TTC549 (cell line): ENCODE measurements at regions not wholly inside any gene's neighbourhood (a gene's known extent, or its start where the extent isn't known, plus 50 kb on each side); places are given as distances from the start of the nearest gene placed in this dataset.

Experiments
- FAIRE-seq: peaks from 2 replicates; lab custom pipeline; 2012; peaks lifted over from hg19 to GRCh38; lab: Jason Lieb, UNC

DNA sequence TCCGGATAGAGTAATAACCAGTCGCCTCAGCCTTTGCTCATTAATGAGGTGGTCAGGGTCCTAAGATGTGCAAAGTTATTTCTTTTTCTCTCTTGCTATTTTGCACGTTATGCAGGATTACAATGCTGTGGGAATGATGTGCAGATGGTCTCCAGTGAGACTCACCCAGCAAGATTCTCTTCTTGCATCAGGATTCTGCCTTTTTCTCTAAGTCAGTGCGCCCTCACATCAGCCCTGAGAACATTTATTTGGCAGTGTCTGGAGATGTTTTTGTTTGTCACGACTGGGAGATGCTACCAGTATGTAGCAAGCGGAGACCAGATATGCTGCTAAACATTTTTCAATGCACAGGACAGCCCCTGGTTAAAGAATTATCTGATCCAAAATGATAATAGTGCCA is 280.3 kb upstream of the WWC1 start:
- no peak for FAIRE-seq

- no peak for FAIRE-seq
Measured at GRCh38 chr5:168012006-168012405, 279.4 kb upstream of the WWC1 start.

DNA sequence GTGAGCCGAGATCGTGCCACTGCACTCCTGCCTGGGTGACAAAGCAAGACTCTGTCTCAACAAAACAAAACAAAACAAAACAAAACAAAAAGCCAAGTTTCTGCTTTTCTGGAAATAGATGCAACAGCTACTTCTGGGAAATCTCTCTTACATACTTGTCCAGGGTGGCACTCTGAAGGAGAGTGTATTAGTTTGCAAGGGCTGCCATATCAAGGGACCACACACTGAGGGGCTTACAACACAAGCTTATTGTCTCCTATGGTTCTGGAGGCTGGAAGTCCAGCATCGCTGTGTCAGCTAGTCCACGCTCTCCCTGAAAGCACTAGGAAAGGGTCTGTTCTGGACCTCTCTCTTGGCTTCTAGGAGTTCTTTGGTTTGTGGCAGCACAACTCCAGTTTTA is 277.9 kb upstream of the WWC1 start:
- no peak for FAIRE-seq

DNA sequence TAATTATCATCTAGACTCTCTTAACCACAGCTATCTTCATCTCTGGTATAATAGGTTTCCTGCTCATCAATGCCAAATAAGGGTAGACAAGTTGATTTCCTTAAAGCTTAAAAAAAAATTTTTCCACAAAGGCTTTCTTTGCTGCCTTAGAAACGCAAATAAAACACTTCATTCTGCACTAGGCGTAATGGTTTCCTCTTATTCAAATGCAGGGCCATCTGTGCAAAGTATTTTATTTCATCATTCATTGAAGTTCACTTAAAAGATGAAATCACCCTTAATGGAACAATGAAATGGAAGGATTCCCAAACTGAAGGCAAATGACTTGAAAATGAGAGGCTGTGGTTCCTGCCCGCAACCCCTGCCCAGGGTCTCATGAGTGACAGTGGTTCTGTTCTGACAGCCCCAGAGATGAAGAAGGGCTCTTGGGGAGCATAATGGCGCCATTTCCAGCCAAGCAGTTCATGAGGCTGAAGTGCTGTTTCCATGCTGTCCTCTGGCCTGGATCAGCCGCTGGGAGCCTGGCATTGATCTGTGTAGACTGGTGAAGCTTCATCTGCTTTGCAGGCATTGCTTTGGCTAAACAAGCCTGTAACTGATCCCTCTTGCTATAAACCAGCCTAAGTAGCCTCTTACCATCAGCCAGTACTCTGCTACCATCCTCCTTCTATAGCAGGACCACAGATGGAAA is 276.9 kb upstream of the WWC1 start:
- no peak for FAIRE-seq

GRCh38 chr5:168015506-168015905 is 275.9 kb upstream of the WWC1 start:
- FAIRE-seq = no peak

DNA sequence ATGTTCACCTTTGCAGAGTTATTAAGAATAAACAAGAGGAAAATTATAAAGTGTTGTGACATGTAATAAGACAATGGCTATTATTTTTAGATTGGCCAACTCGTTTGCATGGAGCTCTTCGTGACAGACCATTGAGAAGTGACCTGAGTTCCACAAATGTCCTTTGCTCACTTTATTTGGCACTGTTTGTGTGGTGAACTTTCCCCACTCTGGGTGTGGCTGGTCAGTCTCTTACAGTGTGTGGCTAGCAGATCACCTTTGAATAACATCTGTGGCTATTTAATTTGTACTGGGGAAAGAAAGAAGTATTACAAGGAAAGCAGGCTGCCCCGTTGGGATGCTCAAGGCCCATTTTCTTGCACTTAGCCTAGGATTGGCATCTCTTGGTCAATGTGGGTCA is 274.1 kb upstream of the WWC1 start:
- no peak for FAIRE-seq

GRCh38 chr5:168019143-168019542 is 272.3 kb upstream of the WWC1 start:
- FAIRE-seq = no peak

- FAIRE-seq = no peak
Measured at GRCh38 chr5:168020542-168021294, 270.7 kb upstream of the WWC1 start.

GRCh38 chr5:168022446-168023169 is 268.8 kb upstream of the WWC1 start:
- no peak for FAIRE-seq

DNA sequence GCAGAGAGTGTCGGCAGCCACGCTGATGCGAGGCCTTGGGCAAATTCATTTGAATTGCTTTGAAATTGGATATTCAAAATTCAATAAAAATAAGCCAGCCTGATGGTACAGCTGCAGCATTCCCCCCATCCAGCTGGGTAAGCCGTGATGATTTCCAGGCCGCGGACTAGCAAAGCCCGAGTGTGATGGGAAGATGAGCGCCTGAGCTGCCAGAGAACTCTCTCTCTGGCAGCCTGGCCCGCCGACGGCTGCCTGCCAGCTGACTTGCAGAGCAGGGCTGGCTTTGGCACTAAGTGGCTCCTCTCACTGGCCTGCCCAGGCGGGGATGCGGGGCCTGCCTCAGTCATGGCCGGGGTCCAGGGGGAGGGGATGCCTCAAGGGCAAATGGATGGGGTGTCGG is 268.3 kb upstream of the WWC1 start:
- FAIRE-seq = no peak

DNA sequence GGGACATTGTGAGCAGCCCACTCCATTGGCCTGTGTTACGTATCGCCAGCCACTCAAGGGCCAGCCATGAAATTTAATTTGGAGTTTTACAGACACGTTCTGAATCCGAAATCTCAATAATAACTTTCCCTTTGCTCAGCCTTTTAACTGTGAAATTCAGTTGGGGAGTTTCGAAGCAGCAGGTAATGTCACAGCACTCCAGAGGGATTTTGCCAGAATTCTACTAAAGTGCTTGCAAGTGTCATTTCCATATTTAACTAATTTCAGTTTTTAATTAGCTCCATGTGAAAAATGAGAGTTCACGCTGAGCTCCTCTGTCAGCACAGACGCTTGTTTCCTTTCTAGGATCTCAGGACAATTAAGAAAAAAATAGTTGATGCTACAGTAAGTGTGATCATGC is 267.1 kb upstream of the WWC1 start:
- no peak for FAIRE-seq

- no peak for FAIRE-seq
Measured at GRCh38 chr5:168027007-168027406, 264.4 kb upstream of the WWC1 start.

- no peak for FAIRE-seq
Measured at GRCh38 chr5:168030912-168031311, 260.5 kb upstream of the WWC1 start.

GRCh38 chr5:168031614-168032013 is 259.8 kb upstream of the WWC1 start:
- no peak for FAIRE-seq

DNA sequence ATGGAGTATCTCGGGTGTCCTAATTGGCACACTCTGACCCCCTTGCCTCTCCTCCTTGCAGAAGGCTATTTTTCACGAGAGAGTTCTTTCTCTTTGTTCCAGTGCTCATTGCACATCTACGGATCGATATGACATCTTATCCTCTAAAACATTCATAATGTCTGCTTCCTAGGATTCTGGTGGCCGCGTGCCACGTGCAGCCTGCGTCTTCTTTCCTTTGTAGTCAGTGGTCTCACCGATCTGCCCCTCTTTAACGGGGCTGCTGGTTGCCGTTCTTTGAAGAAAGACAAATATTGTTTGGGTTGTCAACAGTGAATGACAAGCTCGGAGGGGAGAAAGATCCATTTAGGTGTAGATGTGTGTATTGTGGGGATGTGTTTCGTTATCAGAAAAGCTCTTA is 252.4 kb upstream of the WWC1 start:
- FAIRE-seq = no peak

DNA sequence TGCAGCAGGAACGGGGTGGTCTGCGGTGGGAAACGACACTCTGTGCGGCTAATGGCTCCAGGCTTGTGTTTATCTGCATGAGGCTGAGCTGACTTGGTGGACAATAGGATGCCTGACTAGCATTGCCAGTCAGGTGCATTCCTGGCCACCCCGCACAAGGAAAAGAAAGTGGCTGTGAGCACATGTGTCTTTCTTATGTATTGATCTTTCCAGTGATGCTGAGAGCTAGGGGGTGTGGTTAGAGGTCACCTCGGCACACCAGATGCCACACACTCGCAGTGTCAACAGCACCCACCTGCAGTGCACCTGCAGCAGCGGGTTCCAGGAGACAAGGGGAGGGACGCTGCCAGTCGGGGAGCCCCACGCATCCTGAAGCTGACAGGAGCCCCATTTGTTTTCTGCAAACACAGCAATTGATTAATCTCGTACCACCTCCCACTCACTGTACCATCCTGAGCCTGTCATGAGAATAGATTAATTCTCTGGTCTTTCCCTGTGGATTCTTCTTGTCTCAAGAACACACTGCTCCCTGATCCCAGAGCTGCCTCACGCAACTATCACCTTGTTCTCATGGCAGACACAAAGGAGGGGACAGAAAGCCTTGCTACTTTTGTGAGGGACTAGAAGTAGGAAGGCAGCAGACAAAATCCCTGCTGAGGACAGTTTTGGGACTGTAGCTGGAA is 251.7 kb upstream of the WWC1 start:
- FAIRE-seq = no peak

DNA sequence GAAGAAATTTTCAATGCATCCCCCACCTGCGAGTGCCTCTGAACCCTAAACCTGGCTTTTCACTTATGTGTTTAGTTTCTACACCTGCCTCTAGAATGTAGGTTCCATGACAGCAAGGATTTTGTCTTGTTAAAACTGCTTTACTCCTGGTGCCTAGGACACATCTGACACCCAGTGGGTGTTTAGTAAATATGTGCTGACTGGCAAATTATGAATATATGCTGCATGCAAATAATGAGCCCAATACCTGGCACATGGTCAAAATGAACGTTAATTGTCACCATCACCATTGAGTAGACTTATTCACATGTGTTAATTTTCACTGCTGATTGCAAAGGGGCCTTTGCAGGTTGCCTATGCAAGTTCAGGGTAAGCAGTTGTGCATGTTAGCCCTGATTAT is 249.9 kb upstream of the WWC1 start:
- no peak for FAIRE-seq

DNA sequence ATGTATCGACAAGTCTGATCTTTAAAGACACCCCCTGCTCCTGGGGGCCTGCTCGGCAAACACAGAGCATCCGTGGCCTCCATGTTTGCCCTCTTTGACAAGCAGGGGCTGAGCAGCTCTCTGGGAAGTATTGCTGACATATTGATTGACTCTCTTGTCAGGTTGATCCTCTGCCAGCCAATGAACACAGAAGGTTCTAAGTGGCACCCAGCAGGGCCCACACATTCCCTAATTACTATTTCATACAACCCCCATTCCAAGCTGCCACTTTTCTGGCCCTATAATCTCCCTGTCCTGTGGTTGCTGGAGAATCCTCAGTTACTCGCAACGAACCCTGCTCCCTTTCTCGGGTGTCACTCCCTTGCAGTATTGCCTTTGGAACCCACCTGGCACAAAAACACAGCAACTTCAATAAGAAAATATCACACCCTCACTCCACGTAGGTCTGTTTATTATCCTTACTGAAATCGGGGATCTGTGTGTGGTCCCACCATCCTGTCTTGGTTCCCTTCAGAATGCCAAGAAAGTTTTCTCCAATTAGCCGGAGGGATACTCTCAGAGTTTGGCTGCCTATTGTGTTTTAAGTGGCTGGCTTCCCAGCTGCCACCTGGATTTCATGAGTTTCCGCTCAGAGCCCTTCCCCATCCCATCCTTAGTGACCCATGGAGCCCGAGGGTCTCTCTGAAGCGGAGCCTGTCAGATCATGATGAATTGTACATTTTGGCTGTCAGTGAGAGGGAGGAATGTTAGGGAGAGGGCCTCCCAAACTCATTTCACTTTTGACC is 249.0 kb upstream of the WWC1 start:
- FAIRE-seq = no peak

- no peak for FAIRE-seq
Measured at GRCh38 chr5:168046163-168046562, 245.3 kb upstream of the WWC1 start.

DNA sequence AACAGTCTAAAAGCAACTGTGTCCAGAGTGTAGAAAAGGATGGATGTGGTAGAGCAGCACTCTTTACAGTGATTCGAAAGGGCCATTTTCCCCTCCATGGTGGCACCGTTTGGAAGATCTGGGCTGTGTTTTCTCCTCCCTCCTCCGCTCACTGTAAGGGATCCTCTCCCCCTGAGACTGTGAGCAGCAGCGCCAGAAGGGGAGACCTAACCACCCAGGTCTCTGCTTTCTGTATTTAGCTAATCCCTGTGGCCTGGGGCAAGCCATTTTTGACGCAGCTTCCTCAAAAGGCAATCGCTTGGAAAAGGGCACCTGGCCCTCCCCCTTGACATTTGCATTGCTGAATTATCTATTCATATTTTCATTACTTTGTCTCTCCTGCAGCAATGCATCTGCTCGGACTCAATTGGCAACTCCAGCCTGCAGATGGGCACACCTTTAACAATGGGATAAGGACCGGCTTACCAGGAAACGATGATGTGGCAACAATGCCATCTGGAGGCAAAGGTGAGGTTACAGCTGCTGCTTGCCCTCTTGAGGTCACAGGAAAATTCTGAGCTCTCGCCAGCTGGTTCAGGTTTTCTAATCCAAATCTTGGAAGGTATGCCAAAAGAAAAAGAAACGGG is 244.3 kb upstream of the WWC1 start:
- no peak for FAIRE-seq

GRCh38 chr5:168047669-168048111 is 243.8 kb upstream of the WWC1 start:
- no peak for FAIRE-seq

DNA sequence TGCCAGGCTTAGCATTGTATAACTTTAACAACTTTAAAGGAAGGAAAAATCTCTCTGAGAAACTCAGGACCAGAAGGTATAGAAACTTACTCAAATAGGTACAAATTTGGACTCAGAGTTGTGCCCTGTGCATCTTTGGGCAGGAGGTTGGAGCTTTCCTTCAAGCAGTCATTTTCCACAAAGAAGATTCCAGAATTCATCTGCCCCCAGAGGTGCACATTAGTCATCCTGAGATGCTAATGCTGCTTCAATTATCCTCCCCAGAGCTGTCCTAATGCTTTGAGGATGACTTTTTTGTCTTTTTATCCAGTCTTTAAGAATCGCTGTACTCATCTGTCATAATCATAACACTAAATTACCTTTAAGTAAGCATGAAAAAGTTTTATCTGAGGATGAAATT is 243.0 kb upstream of the WWC1 start:
- FAIRE-seq = no peak
